Posterior vena cava (tissue), 2 donors: ENCODE measurements at regions not wholly inside any gene's neighbourhood (a gene's known extent, or its start where the extent isn't known, plus 50 kb on each side); places are given as distances from the start of the nearest gene placed in this dataset.

ENCODE experiments used
- DNase-seq: peaks from one replicate; pipeline ENCODE4 v3.0.0-alpha.2; 2020; ENCODE audit warnings: low spot score
- intact Hi-C, 2 donors: fragments of 100-400 bp; cut with DNase I; formaldehyde crosslinking; loops; one replicate each; pipeline versions ENCODE4 v1.14.1 to v1.14.2; 2022 to 2023
- donor health status: DM: yes; HTN: yes; CAD: no.
- donor health status: DM: yes; HTN: yes; CAD: no.

GRCh38 chr1:106185089-106185488 is 871.4 kb upstream of the PRMT6 start:
- intact Hi-C loops, result no loop called here
- no peak for DNase-seq

DNA sequence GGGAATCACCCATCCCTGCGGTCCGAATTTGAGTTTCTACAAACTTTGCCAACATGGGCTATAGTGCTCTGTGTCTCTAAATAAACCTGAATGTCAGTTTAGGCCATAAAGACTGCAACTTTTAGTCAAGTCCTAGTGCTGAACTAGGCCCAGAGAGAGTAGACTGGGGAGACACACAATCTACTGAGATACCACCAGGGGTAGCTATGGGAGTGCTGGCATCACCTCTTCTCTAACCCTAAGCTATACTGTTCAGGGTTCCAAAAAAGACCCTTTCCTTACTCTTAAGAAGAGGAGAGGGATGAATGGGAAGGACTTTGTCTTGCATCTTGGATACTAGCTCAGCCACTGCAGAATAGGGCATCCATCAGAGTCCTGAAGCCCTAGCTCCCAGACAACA is 866.7 kb upstream of the PRMT6 start:
- no peak for DNase-seq
- intact Hi-C loops, result no loop called here

DNA sequence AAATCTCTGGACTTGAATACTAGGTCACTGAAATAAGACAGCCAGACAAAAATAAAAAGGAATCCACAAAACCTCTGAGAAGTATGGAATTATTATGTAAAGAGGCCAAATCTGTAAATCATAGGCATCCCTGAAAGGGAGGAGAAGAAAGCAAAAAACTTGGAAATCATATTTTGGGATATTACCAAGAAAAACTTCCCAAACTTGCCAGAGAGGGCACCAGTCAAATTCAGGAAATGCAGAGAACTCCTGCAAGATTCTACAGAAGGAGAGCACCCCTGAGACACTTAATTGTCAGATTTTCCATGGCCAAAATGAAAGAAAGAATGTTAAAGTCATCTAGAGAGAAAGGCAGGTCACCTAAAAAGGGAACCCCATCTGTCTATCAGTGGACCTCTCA is 862.3 kb upstream of the PRMT6 start:
- no peak for DNase-seq
- intact Hi-C loops, result no loop called here

DNA sequence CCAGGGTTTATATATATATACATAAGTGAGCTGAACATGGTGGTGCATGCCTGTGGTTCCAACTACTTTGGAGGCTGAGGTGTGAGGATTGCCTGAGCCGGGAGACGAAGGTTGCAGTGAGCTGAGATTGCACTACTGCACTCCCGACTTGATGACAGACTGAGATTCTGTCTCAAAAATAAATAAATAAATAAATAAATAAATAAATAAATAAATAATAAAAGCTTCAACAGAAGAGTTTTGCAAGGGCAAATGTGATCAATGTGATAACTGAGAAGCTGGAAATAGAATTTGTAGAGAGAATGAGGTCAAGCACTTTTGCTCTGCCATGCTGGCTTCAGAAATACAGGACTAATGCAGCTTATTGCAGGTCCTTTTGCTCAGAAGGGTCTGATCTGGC is 855.8 kb upstream of the PRMT6 start:
- no peak for DNase-seq
- intact Hi-C loops, result no loop called here

- intact Hi-C loops, result no loop called here
Observed at GRCh38 chr1:106207185-106207584, 849.3 kb upstream of the PRMT6 start.

DNA sequence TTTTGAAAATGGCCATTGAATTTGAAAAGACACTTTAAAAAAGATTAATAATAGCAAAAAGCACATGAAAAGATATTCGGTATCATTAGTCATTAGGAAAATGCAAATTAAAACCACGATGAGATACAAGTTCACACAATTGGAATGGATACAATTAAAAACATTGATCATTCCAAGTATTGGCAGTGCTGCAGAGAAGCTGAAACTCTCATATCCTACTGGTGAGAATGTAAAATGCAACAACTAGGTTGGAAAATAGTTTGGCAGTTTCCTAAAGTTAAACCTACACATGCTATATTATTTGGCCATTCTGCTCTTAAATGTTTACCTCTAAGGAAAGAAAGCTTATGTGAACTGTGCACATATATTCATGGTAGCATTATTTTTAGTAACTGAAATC is 838.7 kb upstream of the PRMT6 start:
- DNase-seq, result no peak
- intact Hi-C loops, result no loop called here

More at GRCh38 chr1:106207185-106207584, 849.3 kb upstream of the PRMT6 start:
- no peak for DNase-seq

- no peak for DNase-seq
- intact Hi-C loops, result no loop called here
Observed at GRCh38 chr1:106222403-106222802, 834.1 kb upstream of the PRMT6 start.

DNA sequence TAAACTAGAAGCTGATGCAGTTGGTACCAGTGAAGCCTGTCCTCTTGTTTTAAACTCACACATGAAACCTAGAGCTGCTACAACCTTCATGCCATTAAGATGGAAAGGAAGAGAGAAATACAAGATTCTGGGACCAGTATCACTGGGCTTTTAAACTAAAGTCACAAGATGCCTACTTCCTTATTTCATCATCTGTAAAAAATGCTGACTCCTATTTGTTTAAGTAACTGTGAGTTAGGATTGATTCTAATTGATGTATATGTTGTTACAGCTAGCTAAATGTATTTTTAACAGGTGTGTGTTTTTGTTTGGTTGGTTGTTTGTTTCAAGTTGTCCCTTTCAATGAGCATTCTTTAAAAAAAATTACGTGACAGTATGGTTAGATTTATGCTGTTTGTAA is 833.3 kb upstream of the PRMT6 start:
- intact Hi-C loops, result no loop called here
- DNase-seq, result no peak

DNA sequence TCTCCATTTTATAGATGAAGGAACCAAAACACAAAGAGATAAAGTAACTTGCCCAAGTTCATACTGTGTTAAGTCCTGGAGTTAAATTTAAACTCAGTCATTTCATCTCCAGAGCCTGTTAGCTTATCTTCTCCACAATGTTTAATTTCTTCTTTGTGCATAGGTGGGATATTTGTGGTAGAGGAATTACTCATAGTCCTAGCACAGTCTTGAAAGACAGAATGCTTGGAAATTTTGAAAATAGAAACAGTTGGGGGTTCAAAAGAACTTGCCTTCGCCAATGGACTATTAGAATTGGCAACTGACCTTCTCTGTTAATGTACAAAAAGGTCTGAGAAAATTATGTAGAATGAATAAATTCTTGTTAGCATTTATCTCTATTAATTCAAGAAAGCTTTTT is 832.0 kb upstream of the PRMT6 start:
- intact Hi-C loops, result no loop called here
- no peak for DNase-seq

GRCh38 chr1:106225403-106225802 is 831.1 kb upstream of the PRMT6 start:
- no peak for DNase-seq
- intact Hi-C loops, result no loop called here

DNA sequence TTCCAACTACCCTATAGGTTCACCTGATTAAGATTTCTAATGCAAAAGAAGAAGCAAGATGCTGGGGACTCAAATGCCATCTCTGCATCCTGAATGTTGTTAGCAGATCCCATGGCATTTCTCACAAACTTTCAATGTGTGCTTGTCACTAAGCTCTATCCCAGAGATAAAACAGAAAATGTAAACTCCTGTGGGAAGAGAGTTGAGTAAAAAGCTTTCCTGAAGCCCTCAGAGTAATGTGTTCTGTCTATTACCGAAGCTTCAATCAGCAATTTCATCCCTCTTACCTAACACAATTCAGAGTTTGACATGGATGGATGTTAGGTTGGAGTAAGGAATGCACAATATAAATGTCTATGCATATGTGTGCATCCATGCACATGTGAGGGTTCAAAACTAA is 829.9 kb upstream of the PRMT6 start:
- intact Hi-C loops, result no loop called here
- no peak for DNase-seq

- DNase-seq, result no peak
- intact Hi-C loops, result loop anchor here in 1 of 2 donors (1.0 kb wide), 1 partner anchor 20 kb away; no protein-coding TSS in a partner anchor
Observed at GRCh38 chr1:106232128-106232527, 824.3 kb upstream of the PRMT6 start.

- no peak for DNase-seq
- intact Hi-C loops, result no loop called here
Observed at GRCh38 chr1:106233511-106233910, 823.0 kb upstream of the PRMT6 start.

GRCh38 chr1:106249365-106249764 is 807.1 kb upstream of the PRMT6 start:
- intact Hi-C loops, result no loop called here
- no peak for DNase-seq

- intact Hi-C loops, result no loop called here
- DNase-seq, result no peak
Observed at GRCh38 chr1:106249810-106250209, 806.7 kb upstream of the PRMT6 start.

- DNase-seq, result no peak
- intact Hi-C loops, result no loop called here
Observed at GRCh38 chr1:106254748-106255147, 801.7 kb upstream of the PRMT6 start.

DNA sequence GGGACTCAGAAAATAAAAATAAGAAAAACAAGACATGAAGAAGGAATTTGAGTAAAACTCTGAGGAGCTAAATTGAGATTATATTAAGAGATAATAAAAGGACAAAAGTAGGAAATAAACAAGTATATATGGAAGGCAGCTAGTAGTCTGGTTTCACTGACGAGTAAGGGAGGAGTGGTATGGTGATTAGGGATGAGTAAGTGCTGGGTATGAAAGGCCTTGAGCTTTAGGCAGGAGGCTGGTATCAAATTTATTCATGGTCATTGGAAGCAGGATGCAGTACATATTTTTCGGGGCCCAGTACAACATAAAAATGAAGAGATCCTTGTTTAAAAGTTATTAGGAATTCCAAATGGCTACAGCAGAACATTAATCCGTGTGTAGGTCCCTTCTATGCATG is 789.7 kb upstream of the PRMT6 start:
- intact Hi-C loops, result no loop called here
- no peak for DNase-seq

GRCh38 chr1:106268070-106268469 is 788.4 kb upstream of the PRMT6 start:
- intact Hi-C loops, result no loop called here

GRCh38 chr1:106276871-106277270 is 779.6 kb upstream of the PRMT6 start:
- intact Hi-C loops, result no loop called here
- DNase-seq, result no peak

More at GRCh38 chr1:106268070-106268469, 788.4 kb upstream of the PRMT6 start:
- no peak for DNase-seq

GRCh38 chr1:106277786-106278185 is 778.7 kb upstream of the PRMT6 start:
- intact Hi-C loops, result no loop called here
- DNase-seq, result no peak

- no peak for DNase-seq
- intact Hi-C loops, result no loop called here
Observed at GRCh38 chr1:106278716-106279115, 777.8 kb upstream of the PRMT6 start.

DNA sequence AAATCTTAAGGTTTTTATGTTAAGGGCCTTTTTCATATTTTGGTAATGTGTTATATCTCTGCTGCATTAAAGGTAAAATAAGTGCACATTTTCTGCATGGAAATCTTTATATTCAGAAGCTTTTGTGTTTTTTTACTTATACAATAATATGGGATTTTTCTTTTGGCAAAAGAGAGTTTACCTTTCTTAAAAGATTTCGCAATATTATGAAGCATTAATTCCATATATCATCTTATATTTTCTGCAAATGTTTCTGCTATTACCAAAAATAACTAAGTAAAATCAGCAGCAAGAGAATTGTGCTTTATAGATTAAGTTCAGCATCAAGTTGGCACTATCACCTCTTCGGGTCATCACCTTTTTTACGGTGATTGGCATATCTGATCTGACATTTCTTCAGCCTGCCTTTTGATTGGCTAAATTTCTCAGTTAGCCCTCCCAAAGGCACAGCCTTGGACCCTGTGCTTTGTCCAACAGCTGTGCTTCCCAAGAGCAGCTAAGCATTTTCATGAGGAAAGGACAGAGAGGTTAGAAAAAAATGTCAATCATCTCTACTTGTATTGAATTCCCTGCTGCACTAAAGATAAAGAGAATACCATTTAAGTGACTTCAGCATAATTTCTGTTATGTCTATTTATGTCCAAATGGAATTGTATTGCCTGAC is 767.1 kb upstream of the PRMT6 start:
- no peak for DNase-seq
- intact Hi-C loops, result no loop called here
